ENCODE measurements at regions not wholly inside any gene's neighbourhood (a gene's known extent, or its start where the extent isn't known, plus 50 kb on each side); places are given as distances from the start of the nearest gene placed in this dataset.

DNA sequence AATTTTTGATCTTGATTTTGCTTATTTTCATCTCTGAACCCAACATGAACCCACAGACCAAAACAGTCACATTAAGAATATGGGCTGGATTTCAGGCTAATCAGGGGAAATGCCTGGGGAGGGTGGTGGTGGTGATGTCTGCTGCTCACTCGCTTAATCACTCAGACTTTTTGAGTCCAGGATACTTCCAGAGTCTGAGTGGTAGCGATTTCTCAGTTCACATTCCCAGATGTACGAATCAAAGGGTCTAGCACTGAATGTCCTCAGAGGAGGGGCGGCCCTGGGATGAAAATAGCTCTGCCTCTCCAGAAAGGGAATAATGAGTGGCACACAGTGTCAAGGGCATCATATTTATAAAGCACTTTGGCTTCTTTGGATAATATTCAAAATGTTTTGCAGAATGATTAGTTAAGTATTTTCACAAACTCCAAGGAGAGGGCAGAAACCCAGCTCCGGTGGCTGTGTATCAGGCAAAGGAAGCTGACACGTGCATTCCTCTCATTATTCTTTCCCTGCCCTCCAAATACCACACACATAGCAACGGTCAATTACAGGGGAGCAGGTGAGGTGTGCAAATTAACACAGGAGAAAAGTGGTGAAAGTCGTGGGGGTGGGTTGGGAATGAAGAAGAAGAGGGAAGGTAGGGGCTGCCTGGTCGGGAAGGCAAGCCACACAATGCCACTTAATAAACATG is 345.2 kb upstream of the RSPO3 start:
- DNase-seq (ENCODE audit: low read depth): no peak
- H3K4me3 ChIP-seq (ENCODE audit: control insufficient read depth, low read depth, low read length): no peak overlapping the region
- TF ChIP-seq, protein P1, sequence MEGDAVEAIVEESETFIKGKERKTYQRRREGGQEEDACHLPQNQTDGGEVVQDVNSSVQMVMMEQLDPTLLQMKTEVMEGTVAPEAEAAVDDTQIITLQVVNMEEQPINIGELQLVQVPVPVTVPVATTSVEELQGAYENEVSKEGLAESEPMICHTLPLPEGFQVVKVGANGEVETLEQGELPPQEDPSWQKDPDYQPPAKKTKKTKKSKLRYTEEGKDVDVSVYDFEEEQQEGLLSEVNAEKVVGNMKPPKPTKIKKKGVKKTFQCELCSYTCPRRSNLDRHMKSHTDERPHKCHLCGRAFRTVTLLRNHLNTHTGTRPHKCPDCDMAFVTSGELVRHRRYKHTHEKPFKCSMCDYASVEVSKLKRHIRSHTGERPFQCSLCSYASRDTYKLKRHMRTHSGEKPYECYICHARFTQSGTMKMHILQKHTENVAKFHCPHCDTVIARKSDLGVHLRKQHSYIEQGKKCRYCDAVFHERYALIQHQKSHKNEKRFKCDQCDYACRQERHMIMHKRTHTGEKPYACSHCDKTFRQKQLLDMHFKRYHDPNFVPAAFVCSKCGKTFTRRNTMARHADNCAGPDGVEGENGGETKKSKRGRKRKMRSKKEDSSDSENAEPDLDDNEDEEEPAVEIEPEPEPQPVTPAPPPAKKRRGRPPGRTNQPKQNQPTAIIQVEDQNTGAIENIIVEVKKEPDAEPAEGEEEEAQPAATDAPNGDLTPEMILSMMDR (IDR thresholded peaks at IDR 0.05; ENCODE audit: control insufficient read depth, insufficient read depth, low read depth, low read length, missing control alignments): no peak

DNA sequence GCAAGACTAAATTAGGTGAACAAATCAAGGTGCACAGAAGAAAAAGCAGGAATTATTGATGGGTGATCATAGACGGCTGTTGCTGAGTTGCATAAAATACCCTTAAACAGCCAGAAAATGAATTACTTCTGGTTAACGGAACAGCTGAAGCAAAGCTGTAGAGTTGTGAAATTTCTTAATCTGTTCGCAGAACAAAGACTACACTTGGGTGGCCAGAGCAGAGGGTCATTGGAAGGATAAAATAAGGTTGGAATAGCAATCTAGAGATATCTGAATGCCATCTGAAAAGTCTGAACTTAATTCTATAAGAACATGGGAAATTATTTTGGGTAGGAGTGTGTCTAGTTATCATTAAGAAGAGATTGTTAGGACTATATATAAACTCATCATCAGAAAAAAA is 339.1 kb upstream of the RSPO3 start:
- DNase-seq (ENCODE audit: low read depth): no peak
- TF ChIP-seq, protein P1 (IDR thresholded peaks at IDR 0.05; ENCODE audit: control insufficient read depth, insufficient read depth, low read depth, low read length, missing control alignments): no peak
- no peak overlapping the region for H3K4me3 ChIP-seq (ENCODE audit: control insufficient read depth, low read depth, low read length)

DNA sequence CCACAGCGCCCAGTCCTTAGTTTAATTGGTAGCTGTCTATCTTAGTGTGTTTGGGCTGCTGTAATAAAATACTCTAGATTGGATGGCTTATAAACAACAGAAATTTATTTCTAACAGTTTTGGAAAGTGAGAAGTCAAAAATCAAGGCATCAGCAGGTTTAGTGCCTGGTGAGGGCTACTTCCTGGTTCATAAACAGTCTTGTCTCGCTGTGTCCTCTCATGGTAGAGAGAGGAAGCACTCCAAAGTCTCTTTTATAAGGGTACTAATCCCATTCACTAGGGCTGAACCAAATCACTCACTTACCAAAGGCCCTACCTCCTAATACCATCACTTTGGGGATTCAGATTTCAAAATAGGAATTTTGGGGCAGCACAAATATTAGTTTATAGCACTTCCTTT is 336.9 kb upstream of the RSPO3 start:
- TF ChIP-seq, protein P1 (IDR thresholded peaks at IDR 0.05; ENCODE audit: control insufficient read depth, insufficient read depth, low read depth, low read length, missing control alignments): no peak
- no peak for DNase-seq (ENCODE audit: low read depth)
- H3K4me3 ChIP-seq (ENCODE audit: control insufficient read depth, low read depth, low read length): no peak overlapping the region

- DNase-seq (ENCODE audit: low read depth): no peak
- TF ChIP-seq, protein P1 (IDR thresholded peaks at IDR 0.05; ENCODE audit: control insufficient read depth, insufficient read depth, low read depth, low read length, missing control alignments): no peak
- no peak overlapping the region for H3K4me3 ChIP-seq (ENCODE audit: control insufficient read depth, low read depth, low read length)
Measured at GRCh38 chr6:126784161-126784790, 334.2 kb upstream of the RSPO3 start.

DNA sequence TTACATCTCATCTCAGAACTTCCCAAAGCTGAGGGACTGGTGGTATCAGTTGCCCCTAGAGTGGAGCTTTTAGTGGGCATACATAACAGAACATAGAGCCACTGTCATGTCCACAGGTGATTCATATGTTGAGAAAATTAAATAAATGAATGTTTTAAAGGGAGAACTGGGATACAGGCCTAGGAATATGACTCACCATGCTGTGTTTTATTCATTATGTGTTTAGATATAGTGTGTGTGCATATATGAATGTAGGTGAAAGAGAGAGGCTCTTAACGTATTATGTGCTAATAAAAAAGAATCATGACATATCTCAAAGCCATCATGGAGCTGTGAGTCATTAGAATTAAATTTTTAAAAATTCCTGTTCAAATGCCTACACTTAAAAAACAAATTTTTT is 332.2 kb upstream of the RSPO3 start:
- no peak for DNase-seq (ENCODE audit: low read depth)
- TF ChIP-seq, protein P1 (IDR thresholded peaks at IDR 0.05; ENCODE audit: control insufficient read depth, insufficient read depth, low read depth, low read length, missing control alignments): no peak
- H3K4me3 ChIP-seq (ENCODE audit: control insufficient read depth, low read depth, low read length): no peak overlapping the region

- TF ChIP-seq, protein P1 (IDR thresholded peaks at IDR 0.05; ENCODE audit: control insufficient read depth, insufficient read depth, low read depth, low read length, missing control alignments): no peak
- DNase-seq (ENCODE audit: low read depth): no peak
- no peak overlapping the region for H3K4me3 ChIP-seq (ENCODE audit: control insufficient read depth, low read depth, low read length)
Measured at GRCh38 chr6:126787635-126788034, 330.8 kb upstream of the RSPO3 start.

Data from AG09309 (cell line).